Spleen (tissue), 11 donors: ENCODE measurements at regions not wholly inside any gene's neighbourhood (a gene's known extent, or its start where the extent isn't known, plus 50 kb on each side); places are given as distances from the start of the nearest gene placed in this dataset.

Experiments
- DNase-seq: peaks from one replicate; pipeline ENCODE4 v3.0.0-alpha.2; 2020
- H3K27ac ChIP-seq, 8 donors: fragments of 200-600 bp; sonication (generic) in 7 of 8; 1 replicate in 4 of 8; 2 replicates in 4 of 8; pipeline versions ENCODE4 v1.5.0 to v1.8.0; 2016 to 2021; ENCODE audit warnings: inconsistent platforms in 4 of 8, mild to moderate bottlenecking in 4 of 8, moderate library complexity in 1 of 8
- H3K27me3 ChIP-seq, 7 donors: fragments of 200-600 bp; sonication (generic) in 6 of 7; replicated peaks in 1 of 7; 1 replicate in 4 of 7; 2 replicates in 3 of 7; pipeline versions ENCODE4 v1.5.0 to v1.8.0; 2016 to 2021; ENCODE audit warnings: inconsistent platforms in 3 of 7, mild to moderate bottlenecking in 1 of 7
- H3K36me3 ChIP-seq, 6 donors: fragments of 200-600 bp; sonication (generic) in 5 of 6; 1 replicate in 4 of 6; 2 replicates in 2 of 6; pipeline versions ENCODE4 v1.5.0 to v1.8.0; 2016 to 2021; ENCODE audit warnings: inconsistent platforms in 2 of 6
- H3K4me1 ChIP-seq, 6 donors: fragments of 200-600 bp; sonication (generic) in 5 of 6; 1 replicate in 3 of 6; 2 replicates in 3 of 6; pipeline versions ENCODE4 v1.5.0 to v1.8.0; 2016 to 2021; ENCODE audit warnings: inconsistent platforms in 3 of 6
- H3K4me3 ChIP-seq, 8 donors: fragments of 200-600 bp; sonication (generic) in 7 of 8; 1 replicate in 4 of 8; 2 replicates in 4 of 8; pipeline versions ENCODE4 v1.5.0 to v1.8.0; 2016 to 2021; ENCODE audit warnings: inconsistent platforms in 4 of 8, mild to moderate bottlenecking in 4 of 8, moderate library complexity in 2 of 8
- H3K9me3 ChIP-seq, 8 donors: fragments of 200-600 bp; sonication (generic) in 7 of 8; 1 replicate in 4 of 8; 2 replicates in 4 of 8; pipeline versions ENCODE4 v1.5.0 to v1.8.0; 2016 to 2021; ENCODE audit warnings: inconsistent platforms in 4 of 8
- CTCF ChIP-seq, 11 experiments: fragments of 200-600 bp in 7 of 11; fragments of 450-650 bp in 4 of 11; sonication (generic) in 4 of 11; IDR thresholded peaks in 8 of 11; conservative IDR thresholded peaks in 3 of 11; 1 replicate in 7 of 11; 2 replicates in 4 of 11; pipeline versions ENCODE4 v1.4.0 to v1.8.0; 2016 to 2021; ENCODE audit warnings: antibody characterized with exemption in 11 of 11, inconsistent platforms in 4 of 11, mild to moderate bottlenecking in 1 of 11
- POLR2A ChIP-seq, 3 donors: fragments of 450-650 bp; IDR thresholded peaks; one replicate each; pipeline ENCODE4 v1.5.1; 2017; ENCODE audit warnings: antibody characterized with exemption in 3 of 3, mild to moderate bottlenecking in 1 of 3
- POLR2AphosphoS5 ChIP-seq, 3 donors: sonication (generic); formaldehyde crosslinking; IDR thresholded peaks; one replicate each; pipeline ENCODE4 v1.5.1; 2017; ENCODE audit warnings: antibody characterized with exemption in 3 of 3
- WGBS, 5 donors: extraction: QIAGEN DNeasy Blood & Tissue Kit in 3 of 5; methylation state at CpG; one replicate each; pipeline versions ENCODE4 v1.1.5 to v1.1.7; 2013 to 2018; 5-methylcytosine and 5-hydroxymethylcytosine counted together
- intact Hi-C: fragments of 100-400 bp; cut with DNase I; formaldehyde crosslinking; loops from one replicate; pipeline ENCODE4 v1.15.0; 2023; ENCODE audit warnings: low total_unique reads
- donor health status: healthy with polysubstance abuse.
- donor health status: DM: no; HTN: no; CAD: no; lungs with moderate emphysema.
- donor health status: DM: no; HTN: no; CAD: no.
- donor health status: Bipolar disorder and iron deficiency.
- donor health status: healthy.
- donor health status: DM: no; HTN: no; CAD: no.
- donor health status: DM: yes; HTN: yes; CAD: no.

- peaks cover 0 to 7% (median 0%) of the 10 kb centered on the region in 7 donors for H3K27me3 ChIP-seq
- H3K9me3 ChIP-seq = peaks cover 0 to 57% (median 38%) of the 10 kb centered on the region in 8 donors
- 92 to 96% (median 94%) methylated on average over 3 of the region's 3 CpGs for WGBS, 5 donors
- no peaks in the 10 kb centered on the region for H3K36me3 ChIP-seq
- TF ChIP-seq POLR2AphosphoS5 (IDR thresholded peaks at IDR 0.05) = no peak
- TF ChIP-seq CTCF (IDR thresholded peaks at IDR 0.05 in 8 of 11, conservative IDR thresholded peaks at IDR 0.05 in 3 of 11) = no peak
- TF ChIP-seq POLR2A (IDR thresholded peaks at IDR 0.05) = no peak
- intact Hi-C loops = no loop called here
- no peak overlapping the region for H3K27ac ChIP-seq
- DNase-seq = no peak
- H3K4me3 ChIP-seq = no peak overlapping the region
- no peaks in the 10 kb centered on the region for H3K4me1 ChIP-seq
Observed at GRCh38 chr6:137653706-137654059, 159.5 kb upstream of the OLIG3 start.

- Histone ChIP-seq H3K9me3 (peaks cover 0 to 57% (median 38%) of the 10 kb centered on the region in 8 donors), H3K4me3 (no peak overlapping the region), H3K4me1 (no peaks in the 10 kb centered on the region), H3K27me3 (peaks cover 0 to 2% (median 0%) of the 10 kb centered on the region in 7 donors), H3K36me3 (no peaks in the 10 kb centered on the region), H3K27ac (no peak overlapping the region)
- WGBS, 5 donors = 78 to 97% (median 89%) methylated on average over 1 of the region's 1 CpG
- intact Hi-C loops = no loop called here
- no peak for DNase-seq
- TF ChIP-seq CTCF (IDR thresholded peaks at IDR 0.05 in 8 of 11, conservative IDR thresholded peaks at IDR 0.05 in 3 of 11) = no peak
Observed at GRCh38 chr6:137654365-137654981, 160.3 kb upstream of the OLIG3 start.

- no peaks in the 10 kb centered on the region for H3K36me3 ChIP-seq
- intact Hi-C loops = no loop called here
- DNase-seq = no peak
- no peak overlapping the region for H3K4me3 ChIP-seq
- H3K4me1 ChIP-seq = no peaks in the 10 kb centered on the region
- peaks cover 0 to 57% (median 38%) of the 10 kb centered on the region in 8 donors for H3K9me3 ChIP-seq
- H3K27ac ChIP-seq = no peak overlapping the region
- 93 to 100% (median 95%) methylated on average over 2 of the region's 2 CpGs for WGBS, 5 donors
- TF ChIP-seq POLR2AphosphoS5 (IDR thresholded peaks at IDR 0.05) = no peak
- TF ChIP-seq POLR2A (IDR thresholded peaks at IDR 0.05) = no peak
- TF ChIP-seq CTCF (IDR thresholded peaks at IDR 0.05 in 8 of 11, conservative IDR thresholded peaks at IDR 0.05 in 3 of 11) = no peak
- no peaks in the 10 kb centered on the region for H3K27me3 ChIP-seq
Observed at GRCh38 chr6:137655291-137655690, 161.1 kb upstream of the OLIG3 start.

- no peaks in the 10 kb centered on the region for H3K27me3 ChIP-seq
- H3K4me1 ChIP-seq = no peaks in the 10 kb centered on the region
- 88 to 98% (median 93%) methylated on average over 4 of the region's 4 CpGs for WGBS, 5 donors
- peaks cover 0 to 55% (median 38%) of the 10 kb centered on the region in 8 donors for H3K9me3 ChIP-seq
- no peak overlapping the region for H3K4me3 ChIP-seq
- no peak for DNase-seq
- no peak overlapping the region for H3K27ac ChIP-seq
- no peaks in the 10 kb centered on the region for H3K36me3 ChIP-seq
- intact Hi-C loops = no loop called here
- TF ChIP-seq POLR2A (IDR thresholded peaks at IDR 0.05) (no peak), POLR2AphosphoS5 (IDR thresholded peaks at IDR 0.05) (no peak), CTCF (IDR thresholded peaks at IDR 0.05 in 8 of 11, conservative IDR thresholded peaks at IDR 0.05 in 3 of 11) (no peak)
Observed at GRCh38 chr6:137656735-137657134, 162.5 kb upstream of the OLIG3 start.
